G401 (cell line): ENCODE measurements at regions not wholly inside any gene's neighbourhood (a gene's known extent, or its start where the extent isn't known, plus 50 kb on each side); places are given as distances from the start of the nearest gene placed in this dataset.

ENCODE experiments used
- DNase-seq: peaks from one replicate; pipeline ENCODE4 v3.0.0-alpha.2; 2015; ENCODE audit warnings: low spot score
- in situ Hi-C: cut with HindIII; loops from 2 replicates; pipeline ENCODE4 v1.10.0; 2016; ENCODE audit warnings: low sequenced_read_pairs, mixed read lengths

DNA sequence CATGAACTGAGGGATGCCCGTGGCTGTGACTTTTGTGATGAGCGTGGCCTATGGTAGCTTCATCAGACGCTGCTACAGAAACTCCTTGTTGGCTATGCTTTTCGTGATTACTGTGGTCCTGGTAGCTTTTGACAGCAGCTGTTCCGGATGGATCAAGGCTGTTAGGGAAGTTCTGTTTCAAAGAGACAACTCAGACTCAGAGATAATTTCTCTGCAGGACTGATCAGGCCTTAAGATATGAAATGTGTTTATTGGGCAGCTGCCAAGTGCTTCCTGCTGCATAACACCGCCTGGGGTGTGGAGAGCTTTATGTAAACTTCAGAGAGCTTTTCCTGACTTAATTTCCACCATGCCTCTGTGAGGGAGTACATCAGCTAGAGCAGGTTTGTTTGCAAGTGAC is 243.8 kb downstream of the TSN start:
- no peak for DNase-seq
- in situ Hi-C loops, result no loop called here

DNA sequence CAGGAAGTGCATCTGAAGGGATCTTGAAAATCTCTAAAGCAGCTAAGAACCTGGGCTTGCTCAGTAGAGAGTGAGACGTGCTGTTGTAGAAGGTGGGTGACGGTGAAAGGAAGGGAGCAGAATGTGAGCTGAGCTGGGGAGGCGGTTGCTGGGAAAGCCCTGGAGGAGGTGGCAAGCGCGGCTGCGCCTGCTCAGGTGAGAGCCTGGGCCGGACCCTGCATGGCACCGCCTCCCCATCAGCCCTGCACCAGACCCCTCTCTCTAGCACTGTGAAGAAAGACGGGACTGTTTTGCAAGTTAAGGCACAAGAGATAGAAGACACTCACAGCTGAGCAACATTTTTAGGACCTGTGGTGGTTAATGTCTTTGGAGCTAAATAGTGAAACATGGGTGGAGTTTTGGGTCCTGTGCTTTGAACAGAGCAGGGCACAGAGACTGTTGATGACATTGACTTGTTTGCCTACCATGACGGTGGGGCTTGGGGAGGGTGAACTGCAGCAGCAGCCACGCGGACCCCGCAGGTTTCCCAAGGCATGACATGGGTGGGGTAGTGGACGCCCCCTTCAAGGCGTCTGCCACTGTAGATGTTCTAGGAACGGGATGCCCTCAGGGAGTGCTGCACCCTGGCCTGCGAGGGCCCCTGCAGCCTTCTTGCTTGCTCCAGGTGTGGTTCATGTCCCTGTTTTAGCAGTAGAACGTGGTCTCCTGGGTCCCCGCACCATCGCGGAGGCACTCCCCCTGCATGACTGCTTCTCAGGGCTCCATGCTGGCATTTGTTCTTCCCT is 245.3 kb downstream of the TSN start:
- no peak for DNase-seq
- in situ Hi-C loops, result no loop called here

DNA sequence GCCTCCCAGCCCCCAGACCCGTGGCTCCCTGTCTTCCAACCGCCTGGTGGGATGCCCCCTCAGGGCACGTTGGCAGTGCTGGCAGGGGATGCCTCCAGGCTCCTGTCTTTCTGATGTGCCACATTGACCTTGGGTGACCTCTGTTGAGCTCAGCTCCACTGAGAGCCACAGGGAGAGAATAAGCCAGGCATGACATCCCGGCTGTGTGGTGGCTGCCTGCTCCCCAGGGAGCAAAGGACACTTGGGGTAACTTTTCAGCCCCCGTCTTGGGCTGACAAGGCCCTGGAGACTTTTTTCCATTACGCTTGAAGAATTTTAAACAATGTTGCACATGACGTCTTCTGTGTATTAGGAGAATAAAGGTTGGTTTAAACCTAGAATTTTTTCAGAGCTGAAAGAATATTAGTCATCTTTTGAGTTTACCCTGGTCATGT is 246.0 kb downstream of the TSN start:
- in situ Hi-C loops, result no loop called here
- DNase-seq, result no peak

DNA sequence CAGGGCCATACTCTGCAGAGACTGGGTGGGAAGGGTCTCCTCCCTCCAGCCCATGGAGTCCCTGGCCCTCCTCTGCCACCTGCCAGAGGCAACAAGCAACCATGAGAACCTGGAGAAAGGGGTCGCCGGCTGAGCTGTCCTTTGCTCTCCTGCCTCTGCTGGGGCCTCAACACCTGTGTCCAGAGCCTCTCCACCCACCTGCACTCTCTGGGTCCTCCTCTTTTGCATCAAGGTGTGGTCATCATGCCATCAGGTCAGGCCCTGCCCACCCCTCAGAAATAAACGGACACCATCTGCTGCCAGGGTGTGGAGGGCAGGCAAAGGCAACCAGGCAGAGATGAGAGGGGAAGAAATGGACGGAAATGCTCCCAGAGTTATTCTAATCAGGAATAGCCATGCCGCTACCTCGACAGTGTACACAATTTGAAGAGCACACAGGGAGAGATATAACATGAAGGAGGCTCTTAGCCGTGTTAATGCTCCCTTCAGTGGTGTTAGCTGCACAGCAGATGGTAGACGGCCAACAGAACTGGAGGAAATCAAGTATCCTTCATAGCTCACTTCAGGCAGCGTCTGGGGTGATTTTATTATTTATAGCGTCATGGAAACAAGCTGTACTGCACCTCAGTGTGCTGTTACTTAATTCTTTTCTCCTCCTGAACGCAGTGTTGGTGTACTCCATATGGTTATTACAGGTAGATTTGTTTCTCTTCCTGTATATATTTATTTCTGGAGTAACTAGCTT is 247.9 kb downstream of the TSN start:
- DNase-seq, result no peak
- in situ Hi-C loops, result no loop called here

DNA sequence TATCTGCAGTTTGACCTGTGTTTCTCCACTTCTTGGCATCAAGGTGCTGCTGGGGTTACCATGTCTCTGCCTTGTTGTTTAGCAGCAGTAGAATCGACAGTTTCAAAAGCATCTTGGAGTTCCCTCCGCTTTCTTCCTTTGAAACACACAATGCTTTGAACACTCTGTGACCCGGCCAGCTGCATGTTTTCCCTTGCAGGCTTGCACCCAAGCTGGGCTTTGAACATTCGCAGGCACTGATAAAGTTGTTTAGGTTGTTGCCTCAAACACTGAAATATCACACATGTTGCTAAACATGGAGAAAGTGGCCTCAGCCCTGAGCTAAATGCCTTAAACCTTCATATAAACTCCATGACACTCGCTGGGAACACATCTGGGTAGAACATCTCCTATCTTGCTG is 251.7 kb downstream of the TSN start:
- in situ Hi-C loops, result no loop called here
- DNase-seq, result no peak

DNA sequence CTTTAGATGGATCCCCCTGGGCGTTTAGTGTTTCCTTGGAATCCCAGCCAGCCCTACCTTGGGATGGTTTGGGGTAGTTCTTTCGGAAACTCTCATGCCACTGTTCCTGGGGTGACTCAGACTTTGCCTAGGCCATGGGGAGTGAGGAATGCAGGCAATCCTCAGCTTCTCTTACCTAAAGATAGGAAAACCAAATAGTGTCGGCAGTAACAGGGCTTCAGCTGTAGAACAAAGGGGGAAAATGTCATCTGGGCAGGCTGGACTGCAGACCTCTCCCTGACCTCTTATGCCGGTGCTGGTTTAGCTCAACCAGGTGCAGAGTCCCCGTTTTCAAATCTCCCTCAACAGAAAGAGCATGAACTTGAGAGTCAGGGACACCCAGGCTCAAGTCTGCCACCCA is 252.1 kb downstream of the TSN start:
- no peak for DNase-seq
- in situ Hi-C loops, result no loop called here

DNA sequence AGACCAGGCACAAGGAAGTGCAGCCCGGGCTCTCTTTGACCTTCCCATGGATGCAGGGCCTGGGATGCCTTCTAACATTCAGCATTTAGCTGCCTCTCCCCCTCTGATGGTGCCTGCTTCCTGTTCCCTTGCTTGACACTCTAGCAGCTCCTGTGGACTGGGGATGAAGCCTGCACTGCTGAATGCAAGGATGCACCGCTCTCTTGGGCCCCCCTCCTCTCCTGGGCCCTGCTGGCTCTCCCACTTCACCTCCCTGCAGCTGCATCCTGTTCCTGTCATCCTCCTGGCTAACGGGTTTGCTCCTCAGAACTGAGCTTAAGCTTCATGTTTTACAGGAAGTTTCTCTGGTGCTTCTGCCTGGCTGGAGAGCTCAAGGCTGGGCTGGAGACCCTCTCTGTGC is 254.1 kb downstream of the TSN start:
- DNase-seq, result no peak
- in situ Hi-C loops, result no loop called here

DNA sequence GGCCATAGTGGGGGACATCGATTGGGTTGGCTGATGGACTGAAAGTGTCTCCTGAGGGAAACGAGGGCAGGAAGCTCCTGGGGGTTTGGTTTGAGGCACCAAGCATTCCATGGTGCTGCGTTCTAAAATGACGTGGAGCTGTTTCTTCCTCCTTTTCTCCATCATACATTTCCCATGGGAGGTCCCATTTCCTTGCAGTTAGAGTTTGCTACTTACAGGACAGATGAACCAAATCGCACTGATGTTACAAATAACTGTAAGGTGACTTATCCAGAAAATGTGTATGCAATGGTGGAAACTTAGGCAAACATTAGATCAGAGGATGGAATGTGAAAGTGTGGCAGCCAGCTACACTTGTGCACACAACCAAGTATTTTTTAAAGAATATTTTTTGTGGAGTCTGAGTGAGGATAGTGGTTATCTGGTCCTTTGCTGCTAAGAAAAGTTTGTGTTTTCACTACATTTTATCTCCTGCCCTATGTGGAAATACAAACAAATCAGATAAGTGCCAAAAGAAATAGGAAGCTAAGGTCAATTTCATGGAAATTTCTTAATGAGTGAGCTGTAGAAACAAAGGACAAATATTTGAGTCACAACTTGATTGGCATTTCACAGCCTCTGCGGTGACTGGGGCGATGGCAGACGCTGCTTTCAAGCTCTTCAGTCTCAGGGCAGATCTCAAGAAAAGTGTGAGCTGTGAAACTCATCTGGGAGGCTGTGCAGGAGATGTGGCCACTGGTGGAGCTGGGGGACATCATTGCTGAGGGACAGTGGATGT is 256.2 kb downstream of the TSN start:
- in situ Hi-C loops, result no loop called here
- no peak for DNase-seq

DNA sequence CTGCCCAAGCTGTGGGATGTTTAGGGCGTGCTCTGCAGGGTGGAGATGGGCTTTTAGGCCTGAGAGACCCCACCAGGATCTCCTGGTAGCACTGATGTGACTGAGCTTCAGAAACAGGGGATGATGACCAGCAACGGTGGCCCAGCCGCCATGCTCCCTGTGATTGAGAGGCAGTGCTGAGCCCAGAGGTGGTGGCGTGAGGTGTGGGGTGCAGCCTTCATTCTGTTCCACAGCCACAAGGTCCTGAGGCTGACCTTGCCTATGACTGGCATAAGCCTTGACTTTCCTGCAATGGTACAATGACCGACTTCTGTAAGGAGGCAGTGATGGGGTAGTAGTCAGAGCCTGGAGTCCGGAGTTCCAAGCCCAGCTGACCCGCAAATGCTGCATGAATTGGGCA is 263.3 kb downstream of the TSN start:
- DNase-seq, result no peak
- in situ Hi-C loops, result no loop called here

DNA sequence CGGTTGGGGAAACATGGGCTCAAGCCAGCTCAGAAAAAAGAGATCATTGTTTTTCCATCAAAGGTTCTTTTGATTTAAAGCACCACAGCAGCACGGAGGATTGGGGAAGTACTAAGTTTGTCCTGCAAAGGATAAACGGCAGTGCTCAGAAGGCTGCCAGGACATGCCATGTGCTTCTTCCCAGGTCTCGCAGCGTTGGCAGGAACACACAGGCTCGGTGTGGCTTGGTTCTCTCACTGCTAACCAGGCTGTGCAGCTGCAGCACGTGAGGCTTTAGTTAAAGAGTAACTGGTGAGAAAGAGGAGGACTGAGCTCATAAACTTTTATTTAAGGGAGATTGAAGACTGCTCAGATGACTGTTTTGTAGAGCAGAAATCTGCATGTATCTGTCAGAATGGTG is 264.3 kb downstream of the TSN start:
- DNase-seq, result no peak
- in situ Hi-C loops, result no loop called here

DNA sequence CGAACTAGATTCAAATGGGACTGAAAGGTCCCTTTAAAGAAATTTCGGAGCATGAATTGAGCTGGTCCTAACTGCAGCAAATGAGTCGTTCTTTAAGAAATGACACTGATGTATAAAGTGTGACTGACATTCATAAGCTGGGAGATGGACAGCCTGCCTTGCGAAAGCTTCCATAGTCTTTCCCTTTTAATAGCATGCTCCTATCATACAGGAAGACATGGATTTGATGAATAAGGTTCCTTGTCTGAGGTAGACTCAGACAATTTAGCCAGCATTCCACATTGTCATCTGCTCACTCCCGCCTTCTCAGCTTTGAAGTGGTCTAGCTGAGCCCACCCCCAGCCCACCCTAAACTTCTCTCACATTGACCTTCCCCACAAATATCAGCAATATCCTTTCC is 264.9 kb downstream of the TSN start:
- no peak for DNase-seq
- in situ Hi-C loops, result no loop called here

DNA sequence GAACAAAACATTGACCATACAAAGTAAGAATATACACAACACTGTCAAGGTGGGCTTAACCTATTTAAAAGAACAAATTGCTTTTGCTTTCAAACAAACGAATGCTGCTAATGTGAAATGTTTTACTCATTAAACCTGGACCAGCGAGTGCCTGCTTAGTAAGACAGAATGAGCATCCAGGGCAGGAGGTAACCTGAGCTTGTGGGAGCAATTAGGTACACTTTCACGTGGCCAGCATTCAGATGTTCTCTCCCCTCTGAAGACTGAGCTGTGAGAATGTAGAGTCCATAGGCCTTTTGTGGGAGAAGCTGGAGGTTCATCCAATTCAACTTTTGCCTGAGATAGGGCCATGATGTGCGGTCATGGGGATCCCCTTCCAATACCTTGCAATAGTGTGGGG is 266.5 kb downstream of the TSN start:
- DNase-seq, result no peak
- in situ Hi-C loops, result no loop called here

DNA sequence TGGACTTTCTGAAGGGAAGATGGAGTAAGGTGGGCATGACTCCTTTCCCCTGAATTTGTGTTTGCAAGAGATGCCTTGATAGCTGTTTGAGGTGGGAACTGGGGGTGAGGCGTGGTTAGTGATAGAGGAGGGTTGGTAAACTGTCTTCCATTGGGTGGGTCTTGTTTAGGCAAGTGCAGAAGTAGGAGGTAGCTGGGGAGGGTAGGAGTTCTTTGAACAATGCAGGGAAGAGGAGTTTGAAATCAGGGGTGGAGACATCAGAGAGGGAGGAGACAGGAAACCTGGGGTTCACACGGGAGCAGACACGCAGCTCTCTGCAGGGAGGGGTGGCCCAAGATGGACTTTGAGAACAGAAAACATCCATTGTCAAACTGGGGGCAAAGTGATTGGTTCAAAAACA is 267.1 kb downstream of the TSN start:
- no peak for DNase-seq
- in situ Hi-C loops, result no loop called here

DNA sequence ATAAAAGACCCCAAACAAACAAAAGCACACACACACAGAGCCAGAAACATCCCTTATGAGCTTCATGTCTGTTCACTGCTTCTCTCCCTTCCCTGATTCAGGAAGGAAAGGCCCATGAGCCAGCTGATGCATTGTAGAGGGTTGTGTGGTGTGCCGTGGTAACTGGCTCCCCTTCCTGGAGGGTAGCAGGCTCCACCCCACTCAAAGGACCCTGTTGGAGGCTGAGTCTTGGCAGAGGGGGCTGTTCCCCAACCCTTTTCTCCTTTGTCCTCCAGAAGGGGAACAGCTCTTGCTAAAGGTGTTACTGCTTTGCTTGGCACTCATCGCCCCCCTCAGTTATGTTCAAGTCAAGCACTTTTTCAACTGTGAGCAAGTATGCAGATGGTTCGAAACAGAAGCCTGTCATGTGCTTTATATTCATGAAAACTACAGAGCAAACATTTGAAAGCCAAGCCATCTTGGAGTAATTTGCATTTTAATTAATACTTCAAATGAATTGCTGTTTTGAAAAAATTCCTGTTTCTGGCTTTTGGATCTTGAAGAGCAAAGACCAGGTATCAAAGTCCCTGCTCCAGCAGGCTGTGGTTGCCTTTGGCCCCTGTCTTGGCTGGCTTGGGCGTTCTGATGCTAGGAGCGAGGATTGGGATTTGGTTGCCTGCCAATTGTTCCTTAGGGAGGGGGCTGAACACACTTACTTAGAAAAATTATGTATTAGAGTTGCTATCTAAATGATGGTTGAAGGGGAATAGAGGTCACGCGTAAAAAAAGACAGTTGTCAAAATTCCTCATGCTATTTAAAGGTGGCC is 267.8 kb downstream of the TSN start:
- in situ Hi-C loops, result no loop called here

DNA sequence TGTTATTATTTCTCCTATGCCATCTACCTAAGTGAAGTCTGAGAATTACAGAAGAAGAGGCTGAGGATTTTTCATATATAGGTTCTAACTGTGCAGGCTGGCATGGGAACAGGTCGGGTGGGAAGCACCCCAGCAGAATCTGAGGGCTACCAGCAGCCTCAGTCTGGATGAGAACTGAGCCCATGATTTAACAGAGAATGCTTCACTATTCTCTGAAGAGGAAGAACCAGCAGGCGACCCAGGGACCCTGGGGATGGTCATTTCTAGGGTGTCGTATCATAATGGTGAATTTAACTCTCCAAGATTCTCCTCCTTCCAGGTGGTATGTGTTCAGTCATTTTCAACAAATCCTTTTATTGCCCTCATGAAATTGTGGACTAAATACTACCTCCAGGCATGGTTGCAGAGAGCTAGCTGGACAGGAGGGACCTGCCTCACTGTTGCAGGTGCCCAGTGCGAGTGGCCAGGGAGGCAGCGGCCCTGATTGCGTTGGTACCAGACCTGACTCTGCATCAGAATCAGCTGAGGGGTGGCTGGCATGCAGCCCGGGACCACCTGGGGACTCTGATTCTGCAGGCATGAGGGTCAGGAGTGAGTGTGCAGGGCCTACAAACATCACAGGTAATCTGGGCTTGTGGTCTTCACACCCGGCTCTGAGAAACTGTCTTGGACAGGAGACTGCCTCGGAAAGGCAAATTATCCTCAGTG is 272.2 kb downstream of the TSN start:
- no peak for DNase-seq
- in situ Hi-C loops, result no loop called here

More for the DNA sequence above, 267.8 kb downstream of the TSN start:
- DNase-seq, result no peak

DNA sequence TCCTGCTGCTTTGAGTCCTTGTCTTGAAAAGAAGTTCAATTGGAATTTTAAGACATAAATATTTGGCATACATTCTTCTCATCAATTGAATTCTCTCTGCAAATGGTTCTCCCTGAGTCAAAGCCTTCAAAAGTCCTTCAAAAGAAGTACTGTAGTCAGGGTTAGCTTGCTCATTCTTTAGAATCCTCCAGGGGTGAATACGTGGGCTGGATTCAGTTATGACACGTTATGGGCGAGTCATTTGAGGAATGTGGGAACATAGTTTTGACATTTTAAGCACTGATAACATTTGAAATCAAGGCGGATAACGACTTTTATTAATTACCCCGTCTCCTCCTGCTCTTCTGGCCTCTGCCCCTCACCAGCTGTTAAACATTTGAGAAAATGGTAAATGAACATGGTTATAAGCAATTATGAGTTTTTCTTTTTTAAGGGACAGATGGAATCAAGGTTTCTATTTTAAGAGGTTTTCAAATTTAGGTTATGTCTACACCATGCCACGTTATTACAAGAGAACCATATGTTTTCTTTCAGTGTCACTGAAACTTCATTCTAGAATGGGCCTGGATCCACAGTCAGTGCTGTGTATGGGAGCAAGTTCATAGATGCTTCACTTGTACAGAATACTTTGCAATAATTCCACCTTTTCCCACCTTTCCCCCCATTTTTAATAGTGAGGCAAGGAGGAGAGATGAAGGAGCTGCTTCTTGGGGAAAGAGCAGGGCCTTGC is 273.1 kb downstream of the TSN start:
- in situ Hi-C loops, result no loop called here
- DNase-seq, result no peak

DNA sequence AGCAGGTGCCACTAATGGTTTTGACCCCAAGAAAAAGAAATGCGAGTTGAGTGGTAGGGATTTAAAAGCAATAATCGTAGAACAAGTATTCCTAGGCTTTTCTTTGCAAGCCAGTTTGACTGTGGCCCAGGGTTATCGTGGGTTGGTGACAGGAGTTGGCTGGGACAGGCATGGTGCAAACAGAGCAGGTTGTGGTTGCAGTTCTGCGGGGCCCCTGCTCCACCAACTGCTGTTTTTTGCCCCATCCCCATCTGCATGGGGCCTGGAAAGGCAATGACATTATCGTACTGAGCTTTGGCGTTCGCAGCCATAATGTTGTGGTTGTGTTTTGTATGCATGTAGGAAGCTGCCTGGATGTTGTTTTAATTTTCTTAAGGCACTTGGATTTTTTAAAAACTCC is 274.0 kb downstream of the TSN start:
- no peak for DNase-seq
- in situ Hi-C loops, result no loop called here

DNA sequence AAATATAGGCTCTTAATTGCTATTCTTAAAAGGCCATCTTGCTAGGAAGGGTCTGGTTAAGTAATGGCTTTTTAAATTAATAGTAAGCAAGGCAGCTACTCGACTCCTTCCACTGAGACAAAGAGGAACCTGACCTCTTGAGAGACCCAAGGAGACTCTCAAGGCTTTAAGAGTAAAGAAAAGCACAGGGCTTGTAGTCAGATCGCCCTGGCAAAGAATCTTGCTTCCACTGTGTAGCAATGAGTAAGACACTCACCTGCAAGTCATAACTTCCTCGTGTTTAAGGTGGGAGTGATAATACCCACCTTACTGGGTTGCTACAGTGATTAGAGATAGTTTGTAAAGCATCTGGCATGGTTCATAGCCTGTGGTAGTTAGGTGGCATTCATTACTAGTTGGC is 274.5 kb downstream of the TSN start:
- DNase-seq, result no peak
- in situ Hi-C loops, result no loop called here
